Ovary (tissue), 3 donors: ENCODE measurements at regions not wholly inside any gene's neighbourhood (a gene's known extent, or its start where the extent isn't known, plus 50 kb on each side); places are given as distances from the start of the nearest gene placed in this dataset.

Experiments
- CTCF ChIP-seq, 3 donors: fragments of 450-650 bp in 2 of 3; fragments of 200-600 bp in 1 of 3; IDR thresholded peaks; one replicate each; pipeline versions ENCODE4 v1.5.1 to v1.8.0; 2016 to 2022; ENCODE audit warnings: antibody characterized with exemption in 3 of 3, mild to moderate bottlenecking in 1 of 3
- POLR2A ChIP-seq: fragments of 450-650 bp; IDR thresholded peaks from one replicate; pipeline ENCODE4 v1.6.1; 2017; ENCODE audit warnings: antibody characterized with exemption, mild to moderate bottlenecking, moderate library complexity
- donor health status: DM: no; HTN: no; CAD: no.

- TF ChIP-seq CTCF (IDR thresholded peaks at IDR 0.05) (no peak), POLR2A (no peak)
Measured at GRCh38 chr9:89992326-89993198, 387.8 kb downstream of the GADD45G start.
